Testis (tissue), 2 donors: ENCODE measurements at regions not wholly inside any gene's neighbourhood (a gene's known extent, or its start where the extent isn't known, plus 50 kb on each side); places are given as distances from the start of the nearest gene placed in this dataset.

Experiments
- POLR2A ChIP-seq: fragments of 450-650 bp; IDR thresholded peaks from one replicate; pipeline ENCODE4 v1.6.1; 2017; ENCODE audit warnings: antibody characterized with exemption, mild to moderate bottlenecking, moderate library complexity
- TF ChIP-seq, protein P1 (sequence below), 3 experiments: fragments of 450-650 bp in 2 of 3; fragments of 200-600 bp in 1 of 3; sonication (generic) in 1 of 3; IDR thresholded peaks; one replicate each; pipeline ENCODE4 v1.5.1; 2016 to 2019; ENCODE audit warnings: antibody characterized with exemption in 3 of 3, mild to moderate bottlenecking in 2 of 3, moderate library complexity in 1 of 3

GRCh38 chr11:128193615-128194014 is 393.7 kb downstream of the ETS1 start:
- TF ChIP-seq, protein P1, sequence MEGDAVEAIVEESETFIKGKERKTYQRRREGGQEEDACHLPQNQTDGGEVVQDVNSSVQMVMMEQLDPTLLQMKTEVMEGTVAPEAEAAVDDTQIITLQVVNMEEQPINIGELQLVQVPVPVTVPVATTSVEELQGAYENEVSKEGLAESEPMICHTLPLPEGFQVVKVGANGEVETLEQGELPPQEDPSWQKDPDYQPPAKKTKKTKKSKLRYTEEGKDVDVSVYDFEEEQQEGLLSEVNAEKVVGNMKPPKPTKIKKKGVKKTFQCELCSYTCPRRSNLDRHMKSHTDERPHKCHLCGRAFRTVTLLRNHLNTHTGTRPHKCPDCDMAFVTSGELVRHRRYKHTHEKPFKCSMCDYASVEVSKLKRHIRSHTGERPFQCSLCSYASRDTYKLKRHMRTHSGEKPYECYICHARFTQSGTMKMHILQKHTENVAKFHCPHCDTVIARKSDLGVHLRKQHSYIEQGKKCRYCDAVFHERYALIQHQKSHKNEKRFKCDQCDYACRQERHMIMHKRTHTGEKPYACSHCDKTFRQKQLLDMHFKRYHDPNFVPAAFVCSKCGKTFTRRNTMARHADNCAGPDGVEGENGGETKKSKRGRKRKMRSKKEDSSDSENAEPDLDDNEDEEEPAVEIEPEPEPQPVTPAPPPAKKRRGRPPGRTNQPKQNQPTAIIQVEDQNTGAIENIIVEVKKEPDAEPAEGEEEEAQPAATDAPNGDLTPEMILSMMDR (IDR thresholded peaks at IDR 0.05): no peak
- no peak for TF ChIP-seq POLR2A
